Fibroblast of lung (primary cell): ENCODE measurements at regions not wholly inside any gene's neighbourhood (a gene's known extent, or its start where the extent isn't known, plus 50 kb on each side); places are given as distances from the start of the nearest gene placed in this dataset.

Source experiments
- DNase-seq, 2 donors: peaks; one replicate each; pipeline versions ENCODE4 v3.0.0 to v3.0.0-alpha.2; 2010; ENCODE audit warnings: low read depth in 2 of 2
- H2AFZ ChIP-seq: 2 replicates; pipeline ENCODE4 v1.5.1; 2012; ENCODE audit warnings: low read length, control low read depth, inconsistent platforms
- H3K27ac ChIP-seq: 2 replicates; pipeline ENCODE4 v1.5.1; 2011; ENCODE audit warnings: low read length, control low read depth; ENCODE audit not compliant: insufficient read depth
- H3K27me3 ChIP-seq: 2 replicates; pipeline ENCODE4 v1.5.1; 2011; ENCODE audit warnings: mild to moderate bottlenecking, low read length; ENCODE audit not compliant: control insufficient read depth, insufficient read depth
- H3K36me3 ChIP-seq: 2 replicates; pipeline ENCODE4 v1.5.1; 2011; ENCODE audit warnings: low read length; ENCODE audit not compliant: control insufficient read depth, insufficient read depth
- H3K4me1 ChIP-seq: 2 replicates; pipeline ENCODE4 v1.5.1; 2011; ENCODE audit warnings: low read length; ENCODE audit not compliant: control insufficient read depth, insufficient read depth; ENCODE audit errors: extremely low read depth
- H3K4me2 ChIP-seq: 2 replicates; pipeline ENCODE4 v1.5.1; 2011; ENCODE audit warnings: low read length, control low read depth; ENCODE audit not compliant: insufficient read depth; ENCODE audit errors: extremely low read depth
- H3K4me3 ChIP-seq, 4 experiments: fragments of 200-600 bp in 1 of 4; sonication (generic) in 1 of 4; replicated peaks in 1 of 4; 2 replicates each; pipeline ENCODE4 v1.5.1; 2011 to 2016; ENCODE audit warnings: low read length in 4 of 4, low read depth in 3 of 4, mild to moderate bottlenecking in 3 of 4, control low read depth in 2 of 4, inconsistent platforms in 1 of 4, mixed read lengths in 1 of 4; ENCODE audit not compliant: insufficient read depth in 1 of 4; ENCODE audit errors: control extremely low read depth in 1 of 4
- H3K79me2 ChIP-seq: 2 replicates; pipeline ENCODE4 v1.5.1; 2012; ENCODE audit warnings: mild to moderate bottlenecking, low read length, inconsistent platforms; ENCODE audit not compliant: control insufficient read depth, insufficient read depth
- H3K9ac ChIP-seq: 2 replicates; pipeline ENCODE4 v1.5.1; 2011; ENCODE audit warnings: mild to moderate bottlenecking, low read length, control low read depth; ENCODE audit not compliant: insufficient read depth
- H3K9me3 ChIP-seq: 2 replicates; pipeline ENCODE4 v1.5.1; 2012; ENCODE audit warnings: low read depth, low read length; ENCODE audit not compliant: control insufficient read depth, insufficient read depth
- H4K20me1 ChIP-seq: 2 replicates; pipeline ENCODE4 v1.5.1; 2011; ENCODE audit warnings: low read length; ENCODE audit not compliant: control insufficient read depth, insufficient read depth; ENCODE audit errors: extremely low read depth
- EZH2 ChIP-seq: IDR thresholded peaks from 2 replicates; pipeline ENCODE4 v1.5.1; 2012; ENCODE audit warnings: low read length, control low read depth, mild to moderate bottlenecking; ENCODE audit errors: missing control alignments
- TF ChIP-seq, protein P1 (sequence below), 2 donors: IDR thresholded peaks in 1 of 2; conservative IDR thresholded peaks in 1 of 2; 1 replicate in 1 of 2; 2 replicates in 1 of 2; pipeline ENCODE4 v1.5.1; 2011 to 2012; ENCODE audit warnings: low read length in 2 of 2, control low read depth in 1 of 2, inconsistent platforms in 1 of 2, low read depth in 1 of 2, mild to moderate bottlenecking in 1 of 2

DNA sequence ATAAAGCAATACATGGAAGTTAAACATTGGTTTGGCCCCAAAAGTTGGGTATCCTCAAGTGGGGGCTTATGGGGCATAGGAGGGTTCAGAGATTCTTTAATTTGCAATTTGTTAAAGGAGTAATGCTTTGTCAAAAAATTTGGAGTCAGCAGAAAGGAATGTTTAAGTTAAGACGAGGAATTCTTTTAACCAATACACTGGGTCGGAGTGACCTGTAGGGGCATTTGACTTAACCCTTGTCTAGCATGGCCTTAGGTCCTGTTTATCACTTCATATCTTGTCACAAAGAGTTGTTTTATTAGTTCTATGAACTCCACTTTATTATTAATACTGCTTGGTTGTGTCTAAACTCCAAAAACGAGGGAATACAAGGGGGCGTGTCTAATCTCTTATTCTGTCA, 656.1 kb upstream of the RORB start:
- no peak for DNase-seq
- no peak for TF ChIP-seq EZH2
- TF ChIP-seq, protein P1, sequence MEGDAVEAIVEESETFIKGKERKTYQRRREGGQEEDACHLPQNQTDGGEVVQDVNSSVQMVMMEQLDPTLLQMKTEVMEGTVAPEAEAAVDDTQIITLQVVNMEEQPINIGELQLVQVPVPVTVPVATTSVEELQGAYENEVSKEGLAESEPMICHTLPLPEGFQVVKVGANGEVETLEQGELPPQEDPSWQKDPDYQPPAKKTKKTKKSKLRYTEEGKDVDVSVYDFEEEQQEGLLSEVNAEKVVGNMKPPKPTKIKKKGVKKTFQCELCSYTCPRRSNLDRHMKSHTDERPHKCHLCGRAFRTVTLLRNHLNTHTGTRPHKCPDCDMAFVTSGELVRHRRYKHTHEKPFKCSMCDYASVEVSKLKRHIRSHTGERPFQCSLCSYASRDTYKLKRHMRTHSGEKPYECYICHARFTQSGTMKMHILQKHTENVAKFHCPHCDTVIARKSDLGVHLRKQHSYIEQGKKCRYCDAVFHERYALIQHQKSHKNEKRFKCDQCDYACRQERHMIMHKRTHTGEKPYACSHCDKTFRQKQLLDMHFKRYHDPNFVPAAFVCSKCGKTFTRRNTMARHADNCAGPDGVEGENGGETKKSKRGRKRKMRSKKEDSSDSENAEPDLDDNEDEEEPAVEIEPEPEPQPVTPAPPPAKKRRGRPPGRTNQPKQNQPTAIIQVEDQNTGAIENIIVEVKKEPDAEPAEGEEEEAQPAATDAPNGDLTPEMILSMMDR (conservative IDR thresholded peaks at IDR 0.05 in 1 of 2, IDR thresholded peaks at IDR 0.05 in 1 of 2; ENCODE audit: low read depth in 1 of 2, low read length in 2 of 2), result no peak
- no peak overlapping the region for H3K4me3 ChIP-seq
- H4K20me1 ChIP-seq, result no peaks in the 10 kb centered on the region
- H3K4me1 ChIP-seq, result no peaks in the 10 kb centered on the region
- H3K9me3 ChIP-seq, result no peaks in the 10 kb centered on the region
- H3K36me3 ChIP-seq, result no peaks in the 10 kb centered on the region
- no peak overlapping the region for H2AFZ ChIP-seq
- no peaks in the 10 kb centered on the region for H3K79me2 ChIP-seq
- no peak overlapping the region for H3K9ac ChIP-seq
- no peak overlapping the region for H3K4me2 ChIP-seq
- H3K27me3 ChIP-seq, result no peaks in the 10 kb centered on the region
- H3K27ac ChIP-seq, result no peak overlapping the region

DNA sequence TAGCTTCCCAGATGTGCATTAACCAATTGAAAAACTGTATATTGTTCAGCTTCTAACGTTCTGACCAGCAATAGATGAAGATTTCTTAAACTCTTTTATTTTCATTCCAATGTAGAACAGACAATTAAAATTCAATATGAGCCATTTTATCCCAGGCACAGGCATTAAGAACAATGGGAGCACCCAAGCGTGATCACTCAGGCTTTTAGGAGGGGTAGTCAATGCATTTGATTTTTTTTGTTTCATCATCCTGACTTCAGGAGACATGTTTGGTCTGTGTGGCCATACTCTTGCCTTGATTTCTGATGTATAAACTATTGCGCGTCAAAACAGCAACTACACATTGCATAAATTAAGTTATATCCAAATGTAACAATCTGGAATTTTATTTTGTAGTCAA, 653.0 kb upstream of the RORB start:
- Histone ChIP-seq H3K4me3 (no peak overlapping the region), H3K27ac (no peak overlapping the region), H3K9me3 (no peaks in the 10 kb centered on the region), H3K4me2 (no peak overlapping the region), H3K9ac (no peak overlapping the region), H3K36me3 (no peaks in the 10 kb centered on the region), H3K4me1 (no peaks in the 10 kb centered on the region), H3K27me3 (no peaks in the 10 kb centered on the region), H3K79me2 (no peaks in the 10 kb centered on the region), H2AFZ (no peak overlapping the region), H4K20me1 (no peaks in the 10 kb centered on the region)
- DNase-seq, result no peak
- no peak for TF ChIP-seq EZH2
- TF ChIP-seq, protein P1 (conservative IDR thresholded peaks at IDR 0.05 in 1 of 2, IDR thresholded peaks at IDR 0.05 in 1 of 2; ENCODE audit: low read depth in 1 of 2, low read length in 2 of 2), result no peak

DNA sequence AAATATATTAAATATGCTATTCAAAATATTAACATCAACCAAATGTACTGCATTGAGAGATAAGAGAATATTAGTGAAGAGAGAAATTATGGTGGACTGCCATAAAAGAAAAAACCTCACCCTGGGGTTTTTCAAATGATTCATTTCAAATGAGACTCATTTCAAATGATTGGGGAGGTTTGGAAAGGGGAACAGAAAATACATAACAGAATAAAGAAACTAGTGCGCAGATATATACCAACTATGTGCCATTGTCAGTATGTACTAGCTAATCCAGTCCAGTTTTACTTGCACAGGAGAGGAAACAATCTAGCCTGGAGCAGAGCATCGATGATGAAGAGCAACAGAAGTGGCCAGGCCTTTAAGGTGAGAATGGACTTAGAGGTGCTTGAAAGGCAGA, 651.6 kb upstream of the RORB start:
- H3K4me2 ChIP-seq, result no peak overlapping the region
- TF ChIP-seq, protein P1 (conservative IDR thresholded peaks at IDR 0.05 in 1 of 2, IDR thresholded peaks at IDR 0.05 in 1 of 2; ENCODE audit: low read depth in 1 of 2, low read length in 2 of 2), result no peak
- no peak for TF ChIP-seq EZH2
- H4K20me1 ChIP-seq, result no peaks in the 10 kb centered on the region
- H3K27me3 ChIP-seq, result no peaks in the 10 kb centered on the region
- no peaks in the 10 kb centered on the region for H3K4me1 ChIP-seq
- H3K9ac ChIP-seq, result no peak overlapping the region
- H3K27ac ChIP-seq, result no peak overlapping the region
- H3K4me3 ChIP-seq, result no peak overlapping the region
- H2AFZ ChIP-seq, result no peak overlapping the region
- H3K79me2 ChIP-seq, result no peaks in the 10 kb centered on the region
- H3K9me3 ChIP-seq, result no peaks in the 10 kb centered on the region
- DNase-seq, result no peak
- H3K36me3 ChIP-seq, result no peaks in the 10 kb centered on the region
